Fibroblast of lung (primary cell): ENCODE measurements at regions not wholly inside any gene's neighbourhood (a gene's known extent, or its start where the extent isn't known, plus 50 kb on each side); places are given as distances from the start of the nearest gene placed in this dataset.

Experiments used
- DNase-seq, 2 donors: peaks; one replicate each; pipeline versions ENCODE4 v3.0.0 to v3.0.0-alpha.2; 2010; ENCODE audit warnings: low read depth in 2 of 2
- H2AFZ ChIP-seq: 2 replicates; pipeline ENCODE4 v1.5.1; 2012; ENCODE audit warnings: low read length, control low read depth, inconsistent platforms
- H3K27ac ChIP-seq: 2 replicates; pipeline ENCODE4 v1.5.1; 2011; ENCODE audit warnings: low read length, control low read depth; ENCODE audit not compliant: insufficient read depth
- H3K27me3 ChIP-seq: 2 replicates; pipeline ENCODE4 v1.5.1; 2011; ENCODE audit warnings: mild to moderate bottlenecking, low read length; ENCODE audit not compliant: control insufficient read depth, insufficient read depth
- H3K36me3 ChIP-seq: 2 replicates; pipeline ENCODE4 v1.5.1; 2011; ENCODE audit warnings: low read length; ENCODE audit not compliant: control insufficient read depth, insufficient read depth
- H3K4me1 ChIP-seq: 2 replicates; pipeline ENCODE4 v1.5.1; 2011; ENCODE audit warnings: low read length; ENCODE audit not compliant: control insufficient read depth, insufficient read depth; ENCODE audit errors: extremely low read depth
- H3K4me2 ChIP-seq: 2 replicates; pipeline ENCODE4 v1.5.1; 2011; ENCODE audit warnings: low read length, control low read depth; ENCODE audit not compliant: insufficient read depth; ENCODE audit errors: extremely low read depth
- H3K4me3 ChIP-seq, 4 experiments: fragments of 200-600 bp in 1 of 4; sonication (generic) in 1 of 4; replicated peaks in 1 of 4; 2 replicates each; pipeline ENCODE4 v1.5.1; 2011 to 2016; ENCODE audit warnings: low read length in 4 of 4, low read depth in 3 of 4, mild to moderate bottlenecking in 3 of 4, control low read depth in 2 of 4, inconsistent platforms in 1 of 4, mixed read lengths in 1 of 4; ENCODE audit not compliant: insufficient read depth in 1 of 4; ENCODE audit errors: control extremely low read depth in 1 of 4
- H3K79me2 ChIP-seq: 2 replicates; pipeline ENCODE4 v1.5.1; 2012; ENCODE audit warnings: mild to moderate bottlenecking, low read length, inconsistent platforms; ENCODE audit not compliant: control insufficient read depth, insufficient read depth
- H3K9ac ChIP-seq: 2 replicates; pipeline ENCODE4 v1.5.1; 2011; ENCODE audit warnings: mild to moderate bottlenecking, low read length, control low read depth; ENCODE audit not compliant: insufficient read depth
- H3K9me3 ChIP-seq: 2 replicates; pipeline ENCODE4 v1.5.1; 2012; ENCODE audit warnings: low read depth, low read length; ENCODE audit not compliant: control insufficient read depth, insufficient read depth
- H4K20me1 ChIP-seq: 2 replicates; pipeline ENCODE4 v1.5.1; 2011; ENCODE audit warnings: low read length; ENCODE audit not compliant: control insufficient read depth, insufficient read depth; ENCODE audit errors: extremely low read depth
- CTCF ChIP-seq, 2 donors: IDR thresholded peaks in 1 of 2; conservative IDR thresholded peaks in 1 of 2; 1 replicate in 1 of 2; 2 replicates in 1 of 2; pipeline ENCODE4 v1.5.1; 2011 to 2012; ENCODE audit warnings: low read length in 2 of 2, control low read depth in 1 of 2, inconsistent platforms in 1 of 2, low read depth in 1 of 2, mild to moderate bottlenecking in 1 of 2
- EZH2 ChIP-seq: IDR thresholded peaks from 2 replicates; pipeline ENCODE4 v1.5.1; 2012; ENCODE audit warnings: low read length, control low read depth, mild to moderate bottlenecking; ENCODE audit errors: missing control alignments

- TF ChIP-seq EZH2 (no peak), CTCF (conservative IDR thresholded peaks at IDR 0.05 in 1 of 2, IDR thresholded peaks at IDR 0.05 in 1 of 2; ENCODE audit: low read depth in 1 of 2, low read length in 2 of 2) (no peak)
- H3K9me3 ChIP-seq = no peaks in the 10 kb centered on the region
Measured at GRCh38 chr3:106755336-106755735, 621.9 kb upstream of the CCDC54 start.

GRCh38 chr3:106756901-106757300 is 620.3 kb upstream of the CCDC54 start:
- Histone ChIP-seq H3K27ac (no peak overlapping the region), H3K4me1 (no peaks in the 10 kb centered on the region), H3K9me3 (no peaks in the 10 kb centered on the region), H3K27me3 (no peaks in the 10 kb centered on the region), H3K9ac (no peak overlapping the region), H3K36me3 (no peaks in the 10 kb centered on the region), H3K4me2 (no peak overlapping the region), H3K4me3 (no peak overlapping the region), H3K79me2 (no peaks in the 10 kb centered on the region), H2AFZ (no peak overlapping the region), H4K20me1 (no peaks in the 10 kb centered on the region)
- TF ChIP-seq CTCF (conservative IDR thresholded peaks at IDR 0.05 in 1 of 2, IDR thresholded peaks at IDR 0.05 in 1 of 2; ENCODE audit: low read depth in 1 of 2, low read length in 2 of 2) = no peak
- TF ChIP-seq EZH2 = no peak
- no peak for DNase-seq

More at GRCh38 chr3:106755336-106755735, 621.9 kb upstream of the CCDC54 start:
- H3K4me2 ChIP-seq = no peak overlapping the region
- no peak overlapping the region for H3K27ac ChIP-seq
- H3K9ac ChIP-seq = no peak overlapping the region
- H3K36me3 ChIP-seq = no peaks in the 10 kb centered on the region
- no peaks in the 10 kb centered on the region for H3K79me2 ChIP-seq
- H4K20me1 ChIP-seq = no peaks in the 10 kb centered on the region
- no peak for DNase-seq
- no peaks in the 10 kb centered on the region for H3K27me3 ChIP-seq
- no peaks in the 10 kb centered on the region for H3K4me1 ChIP-seq
- no peak overlapping the region for H3K4me3 ChIP-seq
- H2AFZ ChIP-seq = no peak overlapping the region

- TF ChIP-seq EZH2 = no peak
- TF ChIP-seq CTCF (conservative IDR thresholded peaks at IDR 0.05 in 1 of 2, IDR thresholded peaks at IDR 0.05 in 1 of 2; ENCODE audit: low read depth in 1 of 2, low read length in 2 of 2) = no peak
- H3K4me3 ChIP-seq = no peak overlapping the region
- no peak overlapping the region for H2AFZ ChIP-seq
- no peaks in the 10 kb centered on the region for H4K20me1 ChIP-seq
- H3K9ac ChIP-seq = no peak overlapping the region
- no peaks in the 10 kb centered on the region for H3K4me1 ChIP-seq
- H3K36me3 ChIP-seq = no peaks in the 10 kb centered on the region
- DNase-seq = no peak
- H3K9me3 ChIP-seq = no peaks in the 10 kb centered on the region
- no peaks in the 10 kb centered on the region for H3K79me2 ChIP-seq
- no peaks in the 10 kb centered on the region for H3K27me3 ChIP-seq
- no peak overlapping the region for H3K27ac ChIP-seq
- no peak overlapping the region for H3K4me2 ChIP-seq
Measured at GRCh38 chr3:106758459-106758858, 618.8 kb upstream of the CCDC54 start.
